ENCODE measurements at regions not wholly inside any gene's neighbourhood (a gene's known extent, or its start where the extent isn't known, plus 50 kb on each side); places are given as distances from the start of the nearest gene placed in this dataset.

DNA sequence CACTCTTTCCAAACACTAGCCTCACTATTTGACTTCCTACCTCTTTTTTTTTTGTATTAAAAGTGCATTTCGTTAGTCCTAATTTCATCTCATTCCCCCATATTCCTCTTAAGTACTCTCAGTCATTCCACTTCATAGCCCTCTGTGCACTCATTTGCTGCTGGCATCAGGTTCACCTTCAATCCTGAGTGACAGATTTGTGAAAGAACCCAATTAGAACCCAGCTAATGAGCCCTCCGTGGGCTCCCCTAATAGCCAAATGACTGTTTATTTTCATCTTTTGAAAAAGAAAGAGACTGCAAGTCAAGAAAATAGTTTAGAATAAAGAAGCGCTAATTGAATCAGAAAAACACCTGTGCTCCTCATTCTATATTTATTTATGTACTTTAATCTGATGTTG lies 512.1 kb upstream of the LRATD1 start:
- Histone ChIP-seq H3K4me3 (replicated peaks in 1 of 4; ENCODE audit: control extremely low read depth in 1 of 4, insufficient read depth in 1 of 4, low read depth in 3 of 4, low read length in 4 of 4) (no peak overlapping the region), H3K9me3 (ENCODE audit: control insufficient read depth, insufficient read depth, low read depth, low read length) (no peaks in the 10 kb centered on the region), H3K27me3 (ENCODE audit: control insufficient read depth, insufficient read depth, low read length) (no peaks in the 10 kb centered on the region), H4K20me1 (ENCODE audit: control insufficient read depth, extremely low read depth, insufficient read depth, low read length) (no peaks in the 10 kb centered on the region), H3K9ac (ENCODE audit: insufficient read depth, low read length) (no peak overlapping the region), H2AFZ (ENCODE audit: low read length) (no peak overlapping the region), H3K79me2 (ENCODE audit: control insufficient read depth, insufficient read depth, low read length) (no peaks in the 10 kb centered on the region), H3K4me2 (ENCODE audit: extremely low read depth, insufficient read depth, low read length) (no peak overlapping the region), H3K27ac (ENCODE audit: insufficient read depth, low read length) (no peak overlapping the region), H3K4me1 (ENCODE audit: control insufficient read depth, extremely low read depth, insufficient read depth, low read length) (no peaks in the 10 kb centered on the region), H3K36me3 (ENCODE audit: control insufficient read depth, insufficient read depth, low read length) (no peaks in the 10 kb centered on the region)
- no peak for TF ChIP-seq EZH2 (IDR thresholded peaks at IDR 0.05; ENCODE audit: low read length, missing control alignments)
- TF ChIP-seq, protein P1, sequence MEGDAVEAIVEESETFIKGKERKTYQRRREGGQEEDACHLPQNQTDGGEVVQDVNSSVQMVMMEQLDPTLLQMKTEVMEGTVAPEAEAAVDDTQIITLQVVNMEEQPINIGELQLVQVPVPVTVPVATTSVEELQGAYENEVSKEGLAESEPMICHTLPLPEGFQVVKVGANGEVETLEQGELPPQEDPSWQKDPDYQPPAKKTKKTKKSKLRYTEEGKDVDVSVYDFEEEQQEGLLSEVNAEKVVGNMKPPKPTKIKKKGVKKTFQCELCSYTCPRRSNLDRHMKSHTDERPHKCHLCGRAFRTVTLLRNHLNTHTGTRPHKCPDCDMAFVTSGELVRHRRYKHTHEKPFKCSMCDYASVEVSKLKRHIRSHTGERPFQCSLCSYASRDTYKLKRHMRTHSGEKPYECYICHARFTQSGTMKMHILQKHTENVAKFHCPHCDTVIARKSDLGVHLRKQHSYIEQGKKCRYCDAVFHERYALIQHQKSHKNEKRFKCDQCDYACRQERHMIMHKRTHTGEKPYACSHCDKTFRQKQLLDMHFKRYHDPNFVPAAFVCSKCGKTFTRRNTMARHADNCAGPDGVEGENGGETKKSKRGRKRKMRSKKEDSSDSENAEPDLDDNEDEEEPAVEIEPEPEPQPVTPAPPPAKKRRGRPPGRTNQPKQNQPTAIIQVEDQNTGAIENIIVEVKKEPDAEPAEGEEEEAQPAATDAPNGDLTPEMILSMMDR (conservative IDR thresholded peaks at IDR 0.05 in 1 of 2, IDR thresholded peaks at IDR 0.05 in 1 of 2; ENCODE audit: low read depth in 1 of 2, low read length in 2 of 2): no peak
- DNase-seq (ENCODE audit: low read depth in 2 of 2): no peak

DNA sequence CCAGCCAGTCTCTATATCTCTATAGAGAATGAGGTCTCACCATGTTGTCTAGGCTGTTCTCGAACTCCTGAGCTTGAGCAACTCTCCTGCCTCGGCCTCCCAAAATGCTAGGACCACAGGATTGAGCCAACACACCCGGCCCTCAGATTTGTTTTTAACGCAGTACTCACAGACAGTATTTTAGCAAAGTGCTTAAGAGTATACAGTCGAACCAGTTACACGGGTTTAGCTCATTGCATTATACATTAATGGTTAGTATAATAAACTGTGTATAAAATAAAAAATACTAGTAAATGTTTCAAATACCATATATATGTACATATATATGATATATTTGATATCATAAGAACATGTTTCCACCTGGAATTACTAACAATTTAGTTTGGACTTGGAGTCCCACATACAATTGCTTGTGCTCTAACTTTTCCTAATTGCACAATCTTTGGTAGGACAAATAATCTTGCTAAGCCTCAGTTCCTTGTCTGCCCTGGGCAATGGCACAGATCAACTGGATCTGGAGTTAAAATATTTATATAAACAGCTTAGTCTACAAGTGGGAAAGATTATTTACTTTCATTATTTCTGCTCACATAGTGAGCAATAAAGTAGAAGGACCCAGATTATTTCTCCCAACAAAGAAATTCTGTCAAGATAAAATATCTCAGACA lies 508.9 kb upstream of the LRATD1 start:
- H3K4me2 ChIP-seq (ENCODE audit: extremely low read depth, insufficient read depth, low read length): no peak overlapping the region
- H3K36me3 ChIP-seq (ENCODE audit: control insufficient read depth, insufficient read depth, low read length): no peaks in the 10 kb centered on the region
- no peak overlapping the region for H3K9ac ChIP-seq (ENCODE audit: insufficient read depth, low read length)
- no peak overlapping the region for H3K4me3 ChIP-seq (replicated peaks in 1 of 4; ENCODE audit: control extremely low read depth in 1 of 4, insufficient read depth in 1 of 4, low read depth in 3 of 4, low read length in 4 of 4)
- DNase-seq (ENCODE audit: low read depth in 2 of 2): no peak
- no peak for TF ChIP-seq EZH2 (IDR thresholded peaks at IDR 0.05; ENCODE audit: low read length, missing control alignments)
- TF ChIP-seq, protein P1 (conservative IDR thresholded peaks at IDR 0.05 in 1 of 2, IDR thresholded peaks at IDR 0.05 in 1 of 2; ENCODE audit: low read depth in 1 of 2, low read length in 2 of 2): no peak
- H3K9me3 ChIP-seq (ENCODE audit: control insufficient read depth, insufficient read depth, low read depth, low read length): no peaks in the 10 kb centered on the region
- H3K27me3 ChIP-seq (ENCODE audit: control insufficient read depth, insufficient read depth, low read length): no peaks in the 10 kb centered on the region
- H3K79me2 ChIP-seq (ENCODE audit: control insufficient read depth, insufficient read depth, low read length): no peaks in the 10 kb centered on the region
- no peaks in the 10 kb centered on the region for H4K20me1 ChIP-seq (ENCODE audit: control insufficient read depth, extremely low read depth, insufficient read depth, low read length)
- no peaks in the 10 kb centered on the region for H3K4me1 ChIP-seq (ENCODE audit: control insufficient read depth, extremely low read depth, insufficient read depth, low read length)
- H3K27ac ChIP-seq (ENCODE audit: insufficient read depth, low read length): no peak overlapping the region
- no peak overlapping the region for H2AFZ ChIP-seq (ENCODE audit: low read length)

DNA sequence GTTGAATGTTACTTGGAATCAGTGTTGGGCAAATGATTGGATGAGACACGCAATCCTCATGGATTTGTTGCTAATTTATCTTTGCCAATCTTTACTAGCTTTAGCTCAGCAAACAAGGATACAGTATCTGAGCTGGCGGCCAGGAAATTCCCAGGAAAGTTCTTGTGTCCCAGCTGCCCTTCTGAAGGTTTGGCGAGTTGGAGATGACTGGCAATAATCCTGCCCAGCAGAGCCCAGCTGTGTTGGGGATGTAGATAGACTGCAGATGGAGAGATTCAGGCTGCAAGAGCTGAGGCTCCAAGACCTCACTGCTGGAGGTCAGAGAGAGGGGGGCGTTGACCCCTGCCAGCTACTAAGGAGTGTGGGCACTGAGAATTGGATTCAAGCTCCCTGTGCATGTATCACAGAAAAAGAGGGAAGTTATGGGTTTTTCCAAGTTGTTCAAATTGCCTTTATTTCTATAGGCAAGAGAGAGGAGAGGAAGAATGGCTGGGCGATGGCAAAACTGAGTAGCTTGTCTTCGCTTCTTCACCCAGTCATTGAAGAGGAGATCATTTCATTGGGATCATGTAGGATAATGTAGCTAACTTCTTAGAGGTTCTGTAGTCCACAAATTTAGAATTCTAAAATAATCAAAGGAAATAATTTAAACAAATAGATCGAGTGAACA lies 506.8 kb upstream of the LRATD1 start:
- H3K79me2 ChIP-seq (ENCODE audit: control insufficient read depth, insufficient read depth, low read length): no peaks in the 10 kb centered on the region
- no peaks in the 10 kb centered on the region for H3K27me3 ChIP-seq (ENCODE audit: control insufficient read depth, insufficient read depth, low read length)
- H4K20me1 ChIP-seq (ENCODE audit: control insufficient read depth, extremely low read depth, insufficient read depth, low read length): no peaks in the 10 kb centered on the region
- no peak overlapping the region for H3K4me2 ChIP-seq (ENCODE audit: extremely low read depth, insufficient read depth, low read length)
- H3K27ac ChIP-seq (ENCODE audit: insufficient read depth, low read length): no peak overlapping the region
- H3K9me3 ChIP-seq (ENCODE audit: control insufficient read depth, insufficient read depth, low read depth, low read length): no peaks in the 10 kb centered on the region
- no peak overlapping the region for H3K9ac ChIP-seq (ENCODE audit: insufficient read depth, low read length)
- TF ChIP-seq, protein P1 (conservative IDR thresholded peaks at IDR 0.05 in 1 of 2, IDR thresholded peaks at IDR 0.05 in 1 of 2; ENCODE audit: low read depth in 1 of 2, low read length in 2 of 2): no peak
- TF ChIP-seq EZH2 (IDR thresholded peaks at IDR 0.05; ENCODE audit: low read length, missing control alignments): no peak
- no peaks in the 10 kb centered on the region for H3K36me3 ChIP-seq (ENCODE audit: control insufficient read depth, insufficient read depth, low read length)
- no peak overlapping the region for H2AFZ ChIP-seq (ENCODE audit: low read length)
- no peaks in the 10 kb centered on the region for H3K4me1 ChIP-seq (ENCODE audit: control insufficient read depth, extremely low read depth, insufficient read depth, low read length)
- DNase-seq (ENCODE audit: low read depth in 2 of 2): no peak
- H3K4me3 ChIP-seq (replicated peaks in 1 of 4; ENCODE audit: control extremely low read depth in 1 of 4, insufficient read depth in 1 of 4, low read depth in 3 of 4, low read length in 4 of 4): no peak overlapping the region
